MM.1S (cell line): ENCODE measurements at regions not wholly inside any gene's neighbourhood (a gene's known extent, or its start where the extent isn't known, plus 50 kb on each side); places are given as distances from the start of the nearest gene placed in this dataset.

Experiments used
- DNase-seq: peaks from one replicate; pipeline ENCODE4 v3.0.0-alpha.2; 2015
- H2AFZ ChIP-seq: fragments of 300-600 bp; sonication (generic); 2 replicates; pipeline ENCODE4 v1.6.0; 2016; ENCODE audit warnings: antibody characterized with exemption, low read length
- H3F3A ChIP-seq: fragments of 300-600 bp; sonication (generic); 2 replicates; pipeline ENCODE4 v1.6.1; 2016; ENCODE audit warnings: mild to moderate bottlenecking, antibody characterized with exemption, low read length, moderate library complexity, mixed read lengths; ENCODE audit not compliant: insufficient read depth
- H3K27ac ChIP-seq: fragments of 300-600 bp; sonication (generic); 2 replicates; pipeline ENCODE4 v1.5.1; 2016; ENCODE audit warnings: mild to moderate bottlenecking, low read length
- H3K27me3 ChIP-seq: fragments of 300-600 bp; sonication (generic); replicated peaks from 2 replicates; pipeline ENCODE4 v1.6.0; 2016; ENCODE audit warnings: low read length; ENCODE audit not compliant: insufficient read depth
- H3K36me3 ChIP-seq: fragments of 300-600 bp; sonication (generic); replicated peaks from 2 replicates; pipeline ENCODE4 v1.6.1; 2016; ENCODE audit warnings: mild to moderate bottlenecking, low read length, mixed read lengths; ENCODE audit not compliant: insufficient read depth
- H3K4me1 ChIP-seq: fragments of 300-600 bp; sonication (generic); 2 replicates; pipeline ENCODE4 v1.6.1; 2016; ENCODE audit warnings: low read length, mixed read lengths
- H3K4me2 ChIP-seq: fragments of 300-600 bp; sonication (generic); 2 replicates; pipeline ENCODE4 v1.6.0; 2016; ENCODE audit warnings: low read depth, low read length
- H3K4me3 ChIP-seq: fragments of 300-600 bp; sonication (generic); 2 replicates; pipeline ENCODE4 v1.5.1; 2016; ENCODE audit warnings: low read length, mixed read lengths
- H3K79me2 ChIP-seq: fragments of 300-600 bp; sonication (generic); 2 replicates; pipeline ENCODE4 v1.6.1; 2016; ENCODE audit warnings: mixed run types, low read length, mixed read lengths
- H3K9ac ChIP-seq: fragments of 300-600 bp; sonication (generic); 2 replicates; pipeline ENCODE4 v1.6.1; 2016; ENCODE audit warnings: low read length, mixed read lengths
- H3K9me2 ChIP-seq: fragments of 300-600 bp; sonication (generic); replicated peaks from 2 replicates; pipeline ENCODE4 v1.6.1; 2016; ENCODE audit warnings: mild to moderate bottlenecking, low read length, mixed read lengths; ENCODE audit not compliant: insufficient read depth
- H3K9me3 ChIP-seq: fragments of 300-600 bp; sonication (generic); replicated peaks from 2 replicates; pipeline ENCODE4 v1.6.1; 2016; ENCODE audit warnings: mild to moderate bottlenecking, low read length, mixed read lengths; ENCODE audit not compliant: insufficient read depth
- H4K20me1 ChIP-seq: fragments of 300-600 bp; sonication (generic); 2 replicates; pipeline ENCODE4 v1.6.1; 2016; ENCODE audit warnings: mild to moderate bottlenecking, low read length, moderate library complexity, mixed read lengths; ENCODE audit not compliant: insufficient read depth
- CTCF ChIP-seq: fragments of 300-600 bp; sonication (generic); IDR thresholded peaks from 2 replicates; pipeline ENCODE4 v1.5.1; 2016; ENCODE audit warnings: antibody characterized with exemption, low read length, mixed read lengths
- EZH2 ChIP-seq: fragments of 300-600 bp; sonication (generic); optimal IDR thresholded peaks from 2 replicates; pipeline ENCODE3; 2017; ENCODE audit warnings: low read depth, mild to moderate bottlenecking, antibody characterized with exemption, low read length, mixed read lengths
- EZH2phosphoT487 ChIP-seq: fragments of 300-600 bp; sonication (generic); IDR thresholded peaks from 2 replicates; pipeline ENCODE4 v1.6.1; 2018; ENCODE audit warnings: antibody characterized with exemption, low read length

DNA sequence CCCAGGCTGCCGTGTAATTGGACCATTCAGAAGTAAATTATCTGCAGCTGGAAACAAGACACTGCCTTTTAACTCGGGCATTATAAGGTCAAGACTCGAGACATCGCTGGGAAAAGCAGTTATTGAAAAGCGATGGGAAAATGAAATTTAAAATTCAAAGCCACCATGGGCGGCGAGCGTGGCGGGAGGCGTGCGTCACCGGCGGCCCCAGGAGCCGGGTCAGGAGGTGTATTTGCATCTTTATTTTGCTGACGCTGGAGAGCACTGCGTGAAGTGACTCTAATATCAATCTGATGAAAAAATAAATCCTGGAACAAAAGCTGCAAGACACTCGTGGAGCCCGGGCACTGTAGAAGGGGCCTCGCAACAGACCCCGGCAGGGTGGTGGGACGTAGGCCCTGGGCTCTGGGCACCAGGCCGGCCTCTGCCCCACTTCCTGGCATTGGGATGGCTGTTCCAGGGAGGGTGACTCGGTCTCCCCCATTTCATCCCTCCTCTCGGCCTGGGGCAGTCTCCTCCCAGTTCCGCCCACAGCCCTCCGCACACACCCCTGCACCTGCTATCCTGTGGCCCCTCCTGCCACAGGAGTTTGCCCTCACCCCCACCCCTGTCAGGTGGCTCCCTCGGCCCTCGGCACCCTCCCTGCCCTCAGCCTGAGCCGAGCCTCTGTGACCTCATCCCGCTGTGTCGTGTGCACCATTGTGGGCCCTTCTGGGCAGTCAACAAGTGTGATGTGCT is 196.2 kb downstream of the KIF26A start:
- DNase-seq = no peak
- H3K4me2 ChIP-seq = no peak overlapping the region
- no peaks in the 10 kb centered on the region for H3K79me2 ChIP-seq
- H4K20me1 ChIP-seq = no peaks in the 10 kb centered on the region
- no peak overlapping the region for H3K9ac ChIP-seq
- no peak for TF ChIP-seq CTCF
- no peak for TF ChIP-seq EZH2
- no peak for TF ChIP-seq EZH2phosphoT487
- no peaks in the 10 kb centered on the region for H3K36me3 ChIP-seq
- H3F3A ChIP-seq = no peaks in the 10 kb centered on the region
- H3K27ac ChIP-seq = no peak overlapping the region
- H3K9me2 ChIP-seq = no peaks in the 10 kb centered on the region
- peaks cover 21% of the 10 kb centered on the region for H3K27me3 ChIP-seq
- H3K4me3 ChIP-seq = no peak overlapping the region
- H3K9me3 ChIP-seq = no peaks in the 10 kb centered on the region
- no peaks in the 10 kb centered on the region for H3K4me1 ChIP-seq
- no peak overlapping the region for H2AFZ ChIP-seq

- TF ChIP-seq EZH2 (no peak), EZH2phosphoT487 (no peak), CTCF (no peak)
- H3K9ac ChIP-seq = no peak overlapping the region
- no peaks in the 10 kb centered on the region for H3K4me1 ChIP-seq
- H3K79me2 ChIP-seq = no peaks in the 10 kb centered on the region
- no peak overlapping the region for H3K4me2 ChIP-seq
- no peak overlapping the region for H2AFZ ChIP-seq
- no peak overlapping the region for H3K27ac ChIP-seq
- no peaks in the 10 kb centered on the region for H3K9me2 ChIP-seq
- no peaks in the 10 kb centered on the region for H3K36me3 ChIP-seq
- H3K27me3 ChIP-seq = peaks cover 21% of the 10 kb centered on the region
- no peak overlapping the region for H3K4me3 ChIP-seq
- DNase-seq = no peak
- no peaks in the 10 kb centered on the region for H3F3A ChIP-seq
- H3K9me3 ChIP-seq = no peaks in the 10 kb centered on the region
- H4K20me1 ChIP-seq = no peaks in the 10 kb centered on the region
These were observed 196.8 kb downstream of the KIF26A start for GRCh38 chr14:104335176-104335575.

DNA sequence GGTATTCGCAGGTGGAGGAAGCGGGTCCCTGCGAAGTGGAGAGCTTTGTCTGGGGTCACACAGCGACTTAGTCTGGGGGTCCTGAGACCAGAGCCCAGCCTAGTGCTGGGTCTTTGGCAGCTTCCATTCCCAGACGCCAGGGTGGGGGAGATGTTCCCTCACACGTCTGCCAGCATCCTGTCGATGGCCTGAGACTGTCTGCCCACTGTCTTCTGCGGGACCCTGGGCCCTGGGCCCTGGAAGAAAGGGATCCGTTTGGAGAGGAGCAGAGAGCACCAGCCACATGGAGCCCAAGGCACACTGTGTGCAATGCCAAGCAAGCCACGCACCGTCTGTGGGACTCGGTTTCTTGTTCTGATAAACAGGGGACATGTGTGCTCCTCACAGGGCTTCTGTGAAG is 197.2 kb downstream of the KIF26A start:
- Histone ChIP-seq H3K27ac (no peak overlapping the region), H3K9me2 (no peaks in the 10 kb centered on the region), H3K9me3 (no peaks in the 10 kb centered on the region), H3K4me2 (no peak overlapping the region), H3K9ac (no peak overlapping the region), H3K27me3 (peaks cover 18% of the 10 kb centered on the region), H3K4me3 (no peak overlapping the region), H3F3A (no peaks in the 10 kb centered on the region), H4K20me1 (no peaks in the 10 kb centered on the region), H2AFZ (no peak overlapping the region), H3K4me1 (no peaks in the 10 kb centered on the region), H3K36me3 (no peaks in the 10 kb centered on the region), H3K79me2 (no peaks in the 10 kb centered on the region)
- TF ChIP-seq CTCF (no peak), EZH2 (no peak), EZH2phosphoT487 (no peak)
- DNase-seq = no peak
